GM12892 (cell line): ENCODE measurements at regions not wholly inside any gene's neighbourhood (a gene's known extent, or its start where the extent isn't known, plus 50 kb on each side); places are given as distances from the start of the nearest gene placed in this dataset.

ENCODE experiments used
- POLR2A ChIP-seq: IDR thresholded peaks from 2 replicates; pipeline ENCODE4 v1.6.1; 2011; ENCODE audit warnings: low read depth, low read length, control low read depth
- POLR2AphosphoS5 ChIP-seq: IDR thresholded peaks from 2 replicates; pipeline ENCODE4 v1.6.1; 2011; ENCODE audit warnings: low read depth, low read length, control low read depth

- TF ChIP-seq POLR2AphosphoS5 (no peak), POLR2A (no peak)
Observed at GRCh38 chr7:93030605-93031225, 87.1 kb downstream of the SAMD9 start.
